Ishikawa (cell line): ENCODE measurements at regions not wholly inside any gene's neighbourhood (a gene's known extent, or its start where the extent isn't known, plus 50 kb on each side); places are given as distances from the start of the nearest gene placed in this dataset.

Experiments
- CEBPB ChIP-seq: IDR thresholded peaks from 2 replicates; pipeline ENCODE4 v1.6.1; 2012
- CREB1 ChIP-seq: IDR thresholded peaks from 2 replicates; pipeline ENCODE4 v1.6.1; 2012; ENCODE audit warnings: low read depth
- EGR1 ChIP-seq: IDR thresholded peaks from 2 replicates; pipeline ENCODE4 v1.6.1; 2012
- EP300 ChIP-seq: IDR thresholded peaks from 2 replicates; pipeline ENCODE4 v1.6.1; 2012; ENCODE audit warnings: borderline replicate concordance
- FOXM1 ChIP-seq: IDR thresholded peaks from 2 replicates; pipeline ENCODE4 v1.6.1; 2012; ENCODE audit warnings: low read depth, borderline replicate concordance
- MAX ChIP-seq: IDR thresholded peaks from 2 replicates; pipeline ENCODE4 v1.6.1; 2012
- NFIC ChIP-seq: IDR thresholded peaks from 2 replicates; pipeline ENCODE4 v1.6.1; 2012
- RAD21 ChIP-seq: IDR thresholded peaks from 2 replicates; pipeline ENCODE4 v1.6.1; 2012; ENCODE audit warnings: low read depth
- TAF1 ChIP-seq: IDR thresholded peaks from 2 replicates; pipeline ENCODE4 v1.6.1; 2012; ENCODE audit warnings: low read depth, mild to moderate bottlenecking
- TEAD4 ChIP-seq: IDR thresholded peaks from 2 replicates; pipeline ENCODE4 v1.6.1; 2012
- YY1 ChIP-seq: IDR thresholded peaks from 2 replicates; pipeline ENCODE4 v1.6.1; 2012; ENCODE audit warnings: low read depth
- ZBTB7A ChIP-seq: IDR thresholded peaks from 2 replicates; pipeline ENCODE4 v1.6.1; 2012; ENCODE audit warnings: low read depth
- TF ChIP-seq, protein P1 (sequence below): IDR thresholded peaks from 2 replicates; pipeline ENCODE4 v1.6.1; 2012
- TF ChIP-seq, protein P2 (sequence below): IDR thresholded peaks from 2 replicates; pipeline ENCODE4 v1.6.1; 2012; ENCODE audit warnings: low read depth, mild to moderate bottlenecking

- TF ChIP-seq CEBPB (no peak), YY1 (no peak), NFIC (no peak), TAF1 (no peak), EP300 (no peak), ZBTB7A (no peak), EGR1 (no peak), TEAD4 (no peak), CREB1 (no peak), RAD21 (no peak), FOXM1 (no peak), MAX (no peak)
- TF ChIP-seq, protein P1, sequence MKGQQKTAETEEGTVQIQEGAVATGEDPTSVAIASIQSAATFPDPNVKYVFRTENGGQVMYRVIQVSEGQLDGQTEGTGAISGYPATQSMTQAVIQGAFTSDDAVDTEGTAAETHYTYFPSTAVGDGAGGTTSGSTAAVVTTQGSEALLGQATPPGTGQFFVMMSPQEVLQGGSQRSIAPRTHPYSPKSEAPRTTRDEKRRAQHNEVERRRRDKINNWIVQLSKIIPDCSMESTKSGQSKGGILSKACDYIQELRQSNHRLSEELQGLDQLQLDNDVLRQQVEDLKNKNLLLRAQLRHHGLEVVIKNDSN: no peak
- TF ChIP-seq, protein P2, sequence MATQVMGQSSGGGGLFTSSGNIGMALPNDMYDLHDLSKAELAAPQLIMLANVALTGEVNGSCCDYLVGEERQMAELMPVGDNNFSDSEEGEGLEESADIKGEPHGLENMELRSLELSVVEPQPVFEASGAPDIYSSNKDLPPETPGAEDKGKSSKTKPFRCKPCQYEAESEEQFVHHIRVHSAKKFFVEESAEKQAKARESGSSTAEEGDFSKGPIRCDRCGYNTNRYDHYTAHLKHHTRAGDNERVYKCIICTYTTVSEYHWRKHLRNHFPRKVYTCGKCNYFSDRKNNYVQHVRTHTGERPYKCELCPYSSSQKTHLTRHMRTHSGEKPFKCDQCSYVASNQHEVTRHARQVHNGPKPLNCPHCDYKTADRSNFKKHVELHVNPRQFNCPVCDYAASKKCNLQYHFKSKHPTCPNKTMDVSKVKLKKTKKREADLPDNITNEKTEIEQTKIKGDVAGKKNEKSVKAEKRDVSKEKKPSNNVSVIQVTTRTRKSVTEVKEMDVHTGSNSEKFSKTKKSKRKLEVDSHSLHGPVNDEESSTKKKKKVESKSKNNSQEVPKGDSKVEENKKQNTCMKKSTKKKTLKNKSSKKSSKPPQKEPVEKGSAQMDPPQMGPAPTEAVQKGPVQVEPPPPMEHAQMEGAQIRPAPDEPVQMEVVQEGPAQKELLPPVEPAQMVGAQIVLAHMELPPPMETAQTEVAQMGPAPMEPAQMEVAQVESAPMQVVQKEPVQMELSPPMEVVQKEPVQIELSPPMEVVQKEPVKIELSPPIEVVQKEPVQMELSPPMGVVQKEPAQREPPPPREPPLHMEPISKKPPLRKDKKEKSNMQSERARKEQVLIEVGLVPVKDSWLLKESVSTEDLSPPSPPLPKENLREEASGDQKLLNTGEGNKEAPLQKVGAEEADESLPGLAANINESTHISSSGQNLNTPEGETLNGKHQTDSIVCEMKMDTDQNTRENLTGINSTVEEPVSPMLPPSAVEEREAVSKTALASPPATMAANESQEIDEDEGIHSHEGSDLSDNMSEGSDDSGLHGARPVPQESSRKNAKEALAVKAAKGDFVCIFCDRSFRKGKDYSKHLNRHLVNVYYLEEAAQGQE: no peak
These were observed 60.9 kb upstream of the ZNF527 start for GRCh38 chr19:37309834-37310575.

DNA sequence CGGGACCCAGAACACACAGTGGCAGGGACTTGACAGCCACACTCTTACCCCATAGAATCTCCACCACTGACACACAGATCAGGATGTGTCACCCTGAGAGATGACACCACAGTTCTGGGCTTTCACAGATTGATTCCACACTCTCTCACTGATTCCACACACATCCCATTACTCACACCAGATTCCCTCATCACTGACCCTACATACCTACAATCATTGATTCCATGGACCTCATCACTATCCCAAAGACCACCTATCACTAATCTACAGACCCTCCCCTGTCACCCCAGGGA, 57.6 kb upstream of the ZNF527 start:
- TF ChIP-seq TAF1: no peak
- no peak for TF ChIP-seq CEBPB

GRCh38 chr19:37317403-37318209, 53.3 kb upstream of the ZNF527 start:
- no peak for TF ChIP-seq NFIC
- peak; percentile 86 for TF ChIP-seq YY1
- TF ChIP-seq RAD21: peak; percentile 4; the same call in 1 of the 2 replicates
- no peak for TF ChIP-seq ZBTB7A
- no peak for TF ChIP-seq FOXM1
- TF ChIP-seq MAX: peak; percentile 33; the same call in 1 of the 2 replicates
- TF ChIP-seq TAF1: peak; percentile 75
